Hematopoietic multipotent progenitor cell (in vitro differentiated cells): ENCODE measurements at regions not wholly inside any gene's neighbourhood (a gene's known extent, or its start where the extent isn't known, plus 50 kb on each side); places are given as distances from the start of the nearest gene placed in this dataset.

Source experiments
- DNase-seq, 3 donors: peaks; one replicate each; pipeline ENCODE4 v3.0.0-alpha.2; 2011 to 2015; ENCODE audit warnings: low read depth in 2 of 3, low spot score in 2 of 3

DNA sequence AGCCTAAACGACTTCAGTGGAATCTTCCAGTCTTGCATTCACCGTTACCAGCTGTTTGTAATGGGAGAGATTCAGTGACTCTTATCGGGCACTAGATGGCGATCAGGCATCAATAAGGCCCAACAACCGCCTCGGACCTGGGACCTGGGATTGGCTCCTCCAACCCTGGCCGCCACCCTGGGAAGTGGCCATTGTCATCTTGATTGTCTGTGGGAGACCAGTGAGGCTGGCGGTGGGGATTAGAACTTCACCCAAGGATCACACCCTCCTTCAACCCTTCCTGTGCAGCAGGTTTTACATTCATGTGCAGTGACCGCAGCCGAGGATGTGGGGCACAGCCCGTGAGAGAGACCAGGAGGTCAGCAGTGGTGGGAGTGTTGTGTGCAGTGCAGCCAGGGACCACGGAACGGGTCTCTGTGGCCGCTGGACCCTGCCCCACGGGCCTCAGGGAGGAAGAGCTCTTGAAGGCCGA is 85.3 kb downstream of the SPP2 start:
- peak in 2 of 3 donors; percentile 35 to 67 for DNase-seq

DNA sequence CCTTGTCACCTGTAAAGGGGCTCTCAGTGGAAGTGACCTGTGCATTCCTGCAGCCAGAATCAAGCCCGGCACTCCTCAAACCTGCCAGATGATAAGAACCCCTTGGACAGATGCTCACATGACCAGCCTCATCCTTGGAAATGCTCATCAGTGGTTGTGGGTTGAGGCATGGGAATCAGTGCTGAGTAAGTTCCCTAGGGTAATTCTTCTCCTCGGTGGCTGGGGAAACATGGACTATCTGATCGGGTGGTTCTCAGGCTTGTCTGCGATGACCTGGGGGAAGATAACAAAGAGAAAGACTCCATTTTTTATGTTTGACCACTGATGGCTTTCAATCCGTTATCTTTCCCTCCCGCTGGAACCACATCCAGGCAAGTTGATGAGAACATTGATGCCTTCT is 84.0 kb downstream of the SPP2 start:
- no peak for DNase-seq

DNA sequence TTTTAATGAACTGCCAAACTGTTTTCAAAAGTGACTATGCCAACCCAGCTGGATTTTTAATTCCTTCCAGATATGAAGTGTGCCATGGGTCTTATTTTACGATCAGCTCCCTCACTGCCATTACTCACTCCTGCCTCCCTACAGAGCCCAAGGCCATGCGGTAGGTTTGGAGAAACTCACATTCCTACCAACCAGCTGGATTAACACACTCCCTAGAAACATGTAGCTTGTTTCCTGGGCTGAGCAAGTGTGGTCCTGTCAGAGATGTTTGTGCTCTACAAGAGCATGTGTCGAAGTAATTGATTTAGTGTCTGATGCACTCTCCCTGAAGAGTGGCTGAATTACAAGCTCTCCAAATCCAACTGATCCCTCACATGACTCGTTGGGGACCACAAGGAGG is 82.5 kb downstream of the SPP2 start:
- no peak for DNase-seq

DNA sequence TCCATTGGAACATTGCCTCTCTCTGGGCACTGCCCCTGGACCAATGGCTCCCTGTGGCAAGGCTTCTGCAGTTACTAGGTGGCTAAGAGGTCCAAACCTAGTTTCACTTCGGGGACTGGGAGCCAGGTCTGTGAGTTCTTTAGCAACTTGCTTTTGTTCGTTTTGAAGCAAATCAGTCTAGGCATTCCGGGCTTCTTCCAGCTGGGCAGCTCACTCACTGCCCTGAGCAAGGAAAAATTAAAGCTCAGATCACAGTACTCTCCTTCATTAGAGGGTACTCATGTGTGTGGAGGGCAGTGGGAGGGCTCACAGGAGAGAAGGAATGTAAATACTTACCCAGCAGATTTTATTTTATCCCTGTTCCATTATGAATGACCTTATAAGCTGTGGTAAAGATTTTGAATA is 80.3 kb downstream of the SPP2 start:
- no peak for DNase-seq

DNA sequence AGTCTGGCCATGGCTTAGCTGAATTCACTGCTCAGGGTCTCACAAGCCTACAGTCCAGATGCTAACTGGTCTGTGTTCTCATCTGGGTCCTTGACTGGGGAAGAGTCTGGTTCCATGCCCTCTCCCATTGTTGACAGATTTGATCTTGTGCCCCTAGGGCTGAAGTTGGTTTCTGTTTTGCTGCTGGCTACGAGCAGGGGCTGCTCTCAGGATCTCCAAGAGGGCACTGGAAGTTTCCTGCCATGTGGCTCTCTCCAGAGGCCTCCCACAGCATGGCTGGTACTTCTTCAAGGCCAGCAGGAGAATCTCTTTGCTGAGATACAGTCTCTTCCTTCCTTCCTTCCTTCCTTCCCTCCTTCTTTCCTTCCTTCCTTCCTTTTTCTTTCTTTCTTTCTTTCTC is 78.1 kb downstream of the SPP2 start:
- DNase-seq = no peak
